DMS 273 (cell line): ENCODE measurements at regions not wholly inside any gene's neighbourhood (a gene's known extent, or its start where the extent isn't known, plus 50 kb on each side); places are given as distances from the start of the nearest gene placed in this dataset.

ENCODE experiments used
- DNase-seq: peaks from one replicate; lab custom pipeline; 2025; ENCODE audit not compliant: unreplicated experiment; lab: John Stamatoyannopoulos, UW

- no peak for DNase-seq
Measured at GRCh38 chr6:98669371-98669770, 165.0 kb upstream of the POU3F2 start.

- no peak for DNase-seq
Measured at GRCh38 chr6:98670045-98670746, 164.2 kb upstream of the POU3F2 start.

GRCh38 chr6:98672681-98673475, 161.5 kb upstream of the POU3F2 start:
- DNase-seq, result no peak

- DNase-seq, result no peak
Measured at GRCh38 chr6:98678481-98678880, 155.9 kb upstream of the POU3F2 start.

GRCh38 chr6:98686008-98686601, 148.3 kb upstream of the POU3F2 start:
- no peak for DNase-seq

GRCh38 chr6:98687752-98688151, 146.6 kb upstream of the POU3F2 start:
- no peak for DNase-seq

GRCh38 chr6:98695091-98695801, 139.1 kb upstream of the POU3F2 start:
- DNase-seq, result no peak

GRCh38 chr6:98711380-98711779, 123.0 kb upstream of the POU3F2 start:
- no peak for DNase-seq

GRCh38 chr6:98716341-98716740, 118.0 kb upstream of the POU3F2 start:
- no peak for DNase-seq

GRCh38 chr6:98717322-98717877, 117.0 kb upstream of the POU3F2 start:
- DNase-seq, result no peak

- DNase-seq, result no peak
Measured at GRCh38 chr6:98717988-98718387, 116.4 kb upstream of the POU3F2 start.

- DNase-seq, result no peak
Measured at GRCh38 chr6:98724537-98724936, 109.8 kb upstream of the POU3F2 start.

GRCh38 chr6:98747273-98747672, 87.1 kb upstream of the POU3F2 start:
- no peak for DNase-seq

GRCh38 chr6:98747960-98748359, 86.4 kb upstream of the POU3F2 start:
- DNase-seq, result no peak

GRCh38 chr6:98759459-98759858, 74.9 kb upstream of the POU3F2 start:
- no peak for DNase-seq

- DNase-seq, result no peak
Measured at GRCh38 chr6:98764373-98764911, 69.9 kb upstream of the POU3F2 start.

- DNase-seq, result peak; percentile 59
Measured at GRCh38 chr6:98769546-98769945, 64.8 kb upstream of the POU3F2 start.

GRCh38 chr6:98775205-98775604, 59.2 kb upstream of the POU3F2 start:
- DNase-seq, result no peak

- no peak for DNase-seq
Measured at GRCh38 chr6:98777762-98778161, 56.6 kb upstream of the POU3F2 start.

GRCh38 chr6:98779618-98780017, 54.8 kb upstream of the POU3F2 start:
- no peak for DNase-seq

- no peak for DNase-seq
Measured at GRCh38 chr6:98782772-98783171, 51.6 kb upstream of the POU3F2 start.
